Fibroblast of the conjunctiva (primary cell): ENCODE measurements at regions not wholly inside any gene's neighbourhood (a gene's known extent, or its start where the extent isn't known, plus 50 kb on each side); places are given as distances from the start of the nearest gene placed in this dataset.
"Not testable (repeated sequence)": the region's sequence is repeated elsewhere in the genome, so short reads cannot be mapped to it uniquely, and the experiment has no call there.

Experiments used
- DNase-seq: peaks from one replicate; pipeline ENCODE4 v3.0.0-alpha.2; 2010; ENCODE audit warnings: low read depth

- not testable (repeated sequence) for DNase-seq
Observed at GRCh38 chr3:106998841-106999682, 378.2 kb upstream of the CCDC54 start.

GRCh38 chr3:107001635-107002034, 375.6 kb upstream of the CCDC54 start:
- no peak for DNase-seq

DNA sequence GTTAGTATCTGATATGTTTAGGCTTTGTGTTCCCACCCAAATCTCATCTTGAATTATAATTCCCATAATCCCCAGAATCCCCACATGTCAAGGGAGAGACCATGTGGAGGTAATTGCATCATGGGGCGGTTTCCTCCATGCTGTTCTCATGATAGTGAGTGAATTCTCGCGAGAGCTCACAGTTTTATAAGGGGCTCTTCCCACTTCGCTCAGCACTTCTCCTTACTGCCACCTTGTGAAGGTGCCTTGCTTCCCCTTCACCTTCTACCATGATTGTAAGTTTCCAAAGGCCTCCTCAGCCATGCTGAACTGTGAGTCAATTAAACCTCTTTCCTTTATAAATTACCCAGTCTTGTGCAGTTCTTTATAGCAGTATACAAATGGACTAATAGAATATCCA, 371.9 kb upstream of the CCDC54 start:
- DNase-seq, result not testable (repeated sequence)

DNA sequence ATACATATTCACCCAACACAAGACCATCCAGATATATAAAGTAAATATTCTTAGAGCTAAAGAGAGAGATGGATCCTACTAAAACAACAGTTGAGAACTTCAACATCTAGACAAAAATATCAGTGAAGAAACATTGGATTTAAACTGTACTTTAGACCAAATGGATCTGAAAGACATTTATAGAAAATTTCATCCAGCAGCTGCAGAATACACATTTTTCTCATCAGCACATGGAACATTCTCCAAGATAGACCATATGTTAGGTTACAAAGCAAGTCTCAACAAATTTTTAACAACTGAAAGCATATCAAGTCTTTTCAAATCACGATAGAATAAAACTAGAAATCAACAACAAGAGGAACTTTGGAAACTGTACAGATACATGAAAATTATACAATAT, 369.0 kb upstream of the CCDC54 start:
- no peak for DNase-seq

GRCh38 chr3:107013641-107014040, 363.6 kb upstream of the CCDC54 start:
- peak; percentile 3 for DNase-seq

DNA sequence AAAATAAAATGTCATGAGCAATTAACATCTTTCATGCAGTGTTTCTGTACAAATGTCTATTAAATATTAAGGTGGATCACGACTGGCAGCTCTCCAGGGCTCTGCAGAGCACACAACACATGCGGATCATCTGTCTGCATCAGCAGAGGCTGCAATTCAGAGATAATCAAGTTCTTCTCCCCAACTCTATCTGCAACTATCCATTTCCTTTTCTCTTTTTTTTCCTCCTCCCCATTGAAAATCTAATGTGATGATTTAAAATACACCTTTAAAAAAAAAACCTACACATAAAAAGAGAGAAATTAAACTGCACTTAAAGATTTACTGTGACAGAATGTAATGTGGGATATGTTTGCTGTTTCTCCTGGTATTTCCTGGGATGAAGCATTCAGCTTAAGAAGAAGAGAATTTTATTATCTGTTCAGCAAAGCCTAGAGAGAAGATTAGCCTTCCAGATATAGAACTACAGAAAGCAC, 352.6 kb upstream of the CCDC54 start:
- no peak for DNase-seq

GRCh38 chr3:107025961-107026360, 351.3 kb upstream of the CCDC54 start:
- no peak for DNase-seq

GRCh38 chr3:107028086-107028485, 349.2 kb upstream of the CCDC54 start:
- no peak for DNase-seq

DNA sequence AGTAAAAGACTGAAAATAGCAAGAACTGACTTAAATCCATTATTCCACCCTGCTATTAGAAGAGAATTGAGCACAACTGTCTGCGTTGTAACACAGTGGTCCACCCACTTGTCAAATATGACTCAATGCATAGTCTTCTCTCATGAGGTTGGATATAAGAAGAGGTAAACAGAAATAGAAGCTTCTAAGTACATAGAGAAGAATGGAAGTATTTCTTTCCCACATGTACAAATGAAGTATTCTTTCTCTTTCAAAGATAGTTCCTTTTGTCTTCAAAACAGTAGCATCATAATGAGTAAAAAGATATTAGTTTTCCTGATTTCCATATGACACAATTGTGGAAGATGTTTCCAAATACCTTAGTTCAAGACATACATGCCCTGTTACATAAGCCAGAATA, 348.6 kb upstream of the CCDC54 start:
- no peak for DNase-seq

- no peak for DNase-seq
Observed at GRCh38 chr3:107032111-107032510, 345.1 kb upstream of the CCDC54 start.

DNA sequence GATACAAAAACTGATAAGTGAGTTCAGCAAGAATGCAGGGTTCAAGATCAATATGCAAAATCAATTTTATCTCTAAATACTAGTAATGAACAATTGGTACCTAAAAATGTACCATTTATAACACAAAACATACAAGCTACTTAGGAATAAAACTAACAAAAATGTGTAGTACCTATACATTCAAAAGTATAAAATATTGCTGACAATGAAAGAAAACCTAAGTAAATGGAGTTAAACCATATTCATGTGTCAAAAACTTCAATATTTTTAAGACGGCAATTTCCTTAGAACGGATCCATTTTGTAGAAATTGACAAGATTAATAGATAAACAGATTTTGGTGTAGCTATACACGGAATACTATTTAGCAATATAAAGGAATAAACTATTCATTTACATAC, 343.1 kb upstream of the CCDC54 start:
- no peak for DNase-seq

GRCh38 chr3:107035176-107035575, 342.1 kb upstream of the CCDC54 start:
- no peak for DNase-seq

DNA sequence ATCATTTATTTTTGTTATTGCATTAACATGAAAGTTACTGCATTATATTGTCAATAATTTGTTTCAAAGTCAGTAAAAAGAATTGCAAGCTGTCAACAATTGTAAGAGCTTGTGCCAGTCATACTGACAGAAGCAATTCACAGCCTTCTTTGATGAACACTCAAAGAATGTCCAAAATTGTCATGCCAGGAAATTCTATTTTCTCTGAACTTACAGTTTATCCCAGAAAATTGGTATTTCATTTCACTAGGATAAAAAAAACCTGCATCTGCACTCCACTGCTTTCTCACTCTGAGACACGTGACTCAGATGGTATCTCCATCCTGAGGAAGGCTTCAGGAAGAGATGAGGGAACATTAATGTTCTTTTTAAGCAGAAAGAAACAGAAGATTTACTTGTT, 332.6 kb upstream of the CCDC54 start:
- DNase-seq, result no peak

DNA sequence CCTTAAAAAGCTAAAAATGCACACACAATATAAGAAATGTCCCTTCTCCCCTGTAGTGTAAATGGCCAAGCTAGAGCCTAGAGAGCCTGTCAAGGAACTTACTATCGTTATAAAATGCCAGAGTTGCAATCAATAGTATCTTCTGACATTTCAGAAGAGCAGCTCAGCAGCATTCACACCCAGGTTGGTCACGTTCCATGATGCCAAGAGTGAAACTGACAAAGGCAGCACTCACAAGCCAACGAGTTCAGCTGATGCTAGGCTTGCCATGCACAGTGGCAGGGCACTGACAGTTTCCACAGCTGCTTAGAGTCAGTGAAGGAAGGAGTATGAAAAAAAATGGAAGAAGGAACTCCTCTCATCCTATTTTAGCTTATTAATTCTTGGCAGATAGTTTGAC, 331.4 kb upstream of the CCDC54 start:
- DNase-seq, result no peak

- no peak for DNase-seq
Observed at GRCh38 chr3:107055181-107055942, 321.9 kb upstream of the CCDC54 start.

- DNase-seq, result no peak
Observed at GRCh38 chr3:107061466-107061865, 315.8 kb upstream of the CCDC54 start.

GRCh38 chr3:107062310-107062709, 314.9 kb upstream of the CCDC54 start:
- DNase-seq, result no peak

GRCh38 chr3:107062787-107063186, 314.5 kb upstream of the CCDC54 start:
- no peak for DNase-seq

DNA sequence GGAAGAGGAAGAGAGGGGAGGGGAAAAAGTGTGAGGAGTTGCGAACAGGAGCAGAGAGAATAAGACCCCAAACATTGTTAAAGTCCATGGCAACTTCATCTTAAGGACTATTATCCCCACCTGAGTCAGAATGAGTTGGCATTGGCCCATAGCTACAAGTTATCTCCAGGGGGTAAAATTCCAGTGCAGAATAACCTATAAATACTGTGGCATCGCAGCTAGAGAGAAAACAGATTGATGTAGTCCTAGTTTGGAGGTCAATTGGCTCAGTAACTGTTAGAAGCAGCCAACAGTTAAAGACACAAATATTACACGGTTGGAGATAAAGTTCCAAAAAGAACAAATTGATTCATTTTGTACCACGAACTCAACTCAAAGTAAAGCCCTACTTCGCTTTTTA, 313.9 kb upstream of the CCDC54 start:
- DNase-seq, result no peak

DNA sequence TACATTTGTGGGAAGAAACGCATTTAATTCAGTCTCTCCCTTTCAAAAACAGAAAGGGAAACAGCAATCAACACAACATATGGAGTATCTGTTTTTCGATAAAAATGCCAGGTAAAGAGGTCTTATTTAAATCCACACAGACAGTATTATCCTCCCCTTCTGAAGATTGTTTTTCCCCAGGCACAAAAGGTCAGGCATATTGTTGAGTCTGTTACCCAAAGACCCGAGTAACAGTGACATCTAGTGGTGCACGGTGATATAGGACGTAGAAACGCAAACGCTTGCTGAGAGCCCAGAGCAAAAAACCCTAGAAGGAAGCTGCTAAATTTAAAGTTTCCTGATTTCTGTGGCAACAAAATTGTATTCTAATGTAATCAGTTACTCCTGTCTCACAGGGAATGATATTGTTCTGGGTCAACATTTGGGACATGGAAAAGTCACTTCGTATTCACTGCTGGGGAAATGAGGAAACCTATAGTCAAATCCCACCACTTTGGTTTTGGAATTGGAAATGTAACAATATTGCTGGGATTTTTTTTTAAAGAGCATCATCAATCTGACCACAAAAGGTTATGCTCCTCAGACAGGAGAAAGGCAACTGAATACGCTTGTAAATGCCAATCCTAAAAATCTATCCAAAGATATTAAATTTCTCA, 312.7 kb upstream of the CCDC54 start:
- peak; percentile 71 for DNase-seq

- DNase-seq, result no peak
Observed at GRCh38 chr3:107065094-107065861, 312.0 kb upstream of the CCDC54 start.

DNA sequence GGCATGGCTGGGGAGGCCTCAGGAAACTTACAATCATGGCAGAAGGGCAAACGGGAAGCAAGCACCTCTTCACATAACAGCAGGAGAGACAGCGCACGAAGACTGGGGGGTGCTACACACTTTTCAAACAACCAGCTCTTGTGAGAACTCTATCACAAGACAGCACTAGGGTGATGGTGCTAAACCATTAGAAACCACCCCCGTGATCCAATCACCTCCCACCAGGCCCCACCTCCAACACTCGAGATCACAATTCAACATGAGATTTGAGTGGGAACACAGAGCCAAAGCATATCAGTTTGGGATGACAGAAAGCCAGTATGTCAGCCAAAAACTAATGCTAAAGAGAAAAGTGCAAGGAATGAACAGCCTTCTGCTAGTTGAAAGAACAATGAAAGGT, 309.8 kb upstream of the CCDC54 start:
- DNase-seq, result no peak
